ENCODE measurements at regions not wholly inside any gene's neighbourhood (a gene's known extent, or its start where the extent isn't known, plus 50 kb on each side); places are given as distances from the start of the nearest gene placed in this dataset.

GRCh38 chr16:64312980-64313379, 808.9 kb downstream of the CDH11 start:
- H3K4me3 ChIP-seq (ENCODE audit: low read depth, low read length): no peak overlapping the region
- TF ChIP-seq, protein P1, sequence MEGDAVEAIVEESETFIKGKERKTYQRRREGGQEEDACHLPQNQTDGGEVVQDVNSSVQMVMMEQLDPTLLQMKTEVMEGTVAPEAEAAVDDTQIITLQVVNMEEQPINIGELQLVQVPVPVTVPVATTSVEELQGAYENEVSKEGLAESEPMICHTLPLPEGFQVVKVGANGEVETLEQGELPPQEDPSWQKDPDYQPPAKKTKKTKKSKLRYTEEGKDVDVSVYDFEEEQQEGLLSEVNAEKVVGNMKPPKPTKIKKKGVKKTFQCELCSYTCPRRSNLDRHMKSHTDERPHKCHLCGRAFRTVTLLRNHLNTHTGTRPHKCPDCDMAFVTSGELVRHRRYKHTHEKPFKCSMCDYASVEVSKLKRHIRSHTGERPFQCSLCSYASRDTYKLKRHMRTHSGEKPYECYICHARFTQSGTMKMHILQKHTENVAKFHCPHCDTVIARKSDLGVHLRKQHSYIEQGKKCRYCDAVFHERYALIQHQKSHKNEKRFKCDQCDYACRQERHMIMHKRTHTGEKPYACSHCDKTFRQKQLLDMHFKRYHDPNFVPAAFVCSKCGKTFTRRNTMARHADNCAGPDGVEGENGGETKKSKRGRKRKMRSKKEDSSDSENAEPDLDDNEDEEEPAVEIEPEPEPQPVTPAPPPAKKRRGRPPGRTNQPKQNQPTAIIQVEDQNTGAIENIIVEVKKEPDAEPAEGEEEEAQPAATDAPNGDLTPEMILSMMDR (IDR thresholded peaks at IDR 0.05; ENCODE audit: low read depth, low read length): no peak
- in situ Hi-C loops (cut with HindIII; ENCODE audit: low sequenced_read_pairs): no loop called here
- no peak for DNase-seq (ENCODE audit: low read depth, low spot score)

DNA sequence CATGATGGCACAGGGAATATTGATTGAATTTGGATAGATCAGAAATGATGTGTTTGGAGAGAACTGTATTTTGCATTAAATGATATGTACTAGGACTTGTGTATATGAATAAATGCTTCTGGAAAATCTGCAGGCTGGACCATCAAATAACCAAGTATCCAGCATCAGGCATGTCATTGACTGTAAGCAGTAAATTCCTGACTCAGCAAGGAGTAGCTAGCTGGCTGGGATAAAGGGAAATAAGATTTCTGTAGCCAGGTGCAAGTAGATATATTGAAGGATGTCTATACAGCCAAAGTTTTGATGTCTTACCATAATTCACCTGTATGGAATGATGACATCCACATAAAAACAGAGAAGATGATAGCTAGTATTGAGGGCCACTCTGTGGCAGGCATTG, 809.6 kb downstream of the CDH11 start:
- TF ChIP-seq, protein P1 (IDR thresholded peaks at IDR 0.05; ENCODE audit: low read depth, low read length): no peak
- no peak overlapping the region for H3K4me3 ChIP-seq (ENCODE audit: low read depth, low read length)
- in situ Hi-C loops (cut with HindIII; ENCODE audit: low sequenced_read_pairs): no loop called here
- DNase-seq (ENCODE audit: low read depth, low spot score): no peak

- no peak overlapping the region for H3K4me3 ChIP-seq (ENCODE audit: low read depth, low read length)
- peak; percentile 24 for DNase-seq (ENCODE audit: low read depth, low spot score)
- in situ Hi-C loops (cut with HindIII; ENCODE audit: low sequenced_read_pairs): no loop called here
- TF ChIP-seq, protein P1 (IDR thresholded peaks at IDR 0.05; ENCODE audit: low read depth, low read length): no peak
Observed at GRCh38 chr16:64311241-64311640, 810.6 kb downstream of the CDH11 start.

- DNase-seq (ENCODE audit: low read depth, low spot score): no peak
- H3K4me3 ChIP-seq (ENCODE audit: low read depth, low read length): no peak overlapping the region
- TF ChIP-seq, protein P1 (IDR thresholded peaks at IDR 0.05; ENCODE audit: low read depth, low read length): no peak
- in situ Hi-C loops (cut with HindIII; ENCODE audit: low sequenced_read_pairs): no loop called here
Observed at GRCh38 chr16:64309398-64310110, 812.3 kb downstream of the CDH11 start.

GRCh38 chr16:64308721-64309120, 813.1 kb downstream of the CDH11 start:
- in situ Hi-C loops (cut with HindIII; ENCODE audit: low sequenced_read_pairs): no loop called here
- DNase-seq (ENCODE audit: low read depth, low spot score): no peak
- TF ChIP-seq, protein P1 (IDR thresholded peaks at IDR 0.05; ENCODE audit: low read depth, low read length): no peak
- no peak overlapping the region for H3K4me3 ChIP-seq (ENCODE audit: low read depth, low read length)

DNA sequence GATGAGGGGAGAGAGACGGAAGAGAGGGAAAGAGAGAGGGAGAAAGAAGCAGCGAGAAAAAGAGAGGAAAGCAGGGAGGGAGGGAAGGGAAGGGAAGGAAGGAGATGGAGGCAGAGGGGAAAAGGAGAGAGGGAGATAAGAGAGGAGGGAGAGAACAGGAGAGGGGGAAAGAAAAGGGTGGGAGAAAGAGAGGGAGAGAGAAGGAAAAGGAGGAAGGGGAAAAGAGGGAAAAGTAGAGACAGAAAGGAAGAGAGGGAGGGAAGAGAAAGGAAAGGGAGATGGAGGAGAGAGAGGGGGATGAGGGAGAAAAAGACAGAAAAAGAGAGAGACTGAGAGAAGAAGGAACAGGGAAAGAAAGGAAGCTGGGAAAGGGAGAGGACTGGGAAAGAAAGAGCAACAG, 814.4 kb downstream of the CDH11 start:
- H3K4me3 ChIP-seq (ENCODE audit: low read depth, low read length): no peak overlapping the region
- in situ Hi-C loops (cut with HindIII; ENCODE audit: low sequenced_read_pairs): no loop called here
- TF ChIP-seq, protein P1 (IDR thresholded peaks at IDR 0.05; ENCODE audit: low read depth, low read length): no peak
- DNase-seq (ENCODE audit: low read depth, low spot score): no peak
